GM12878 (cell line): ENCODE measurements at regions not wholly inside any gene's neighbourhood (a gene's known extent, or its start where the extent isn't known, plus 50 kb on each side); places are given as distances from the start of the nearest gene placed in this dataset.

Experiments used
- ATAC-seq: fragments of 200-7000 bp; cut with Tn5 transposase; 3 replicates; pipeline ENCODE4 v1.9.1; 2020; ENCODE audit warnings: mild to moderate bottlenecking, moderate library complexity
- BruUV-seq: library from RNA; stranded (reverse); fragments of 400-500 nt; replicated peaks from 2 replicates; lab custom pipeline; 2021; lab: Mats Ljungman, UMichigan
- CTCF ChIA-PET: fragments of 300-600 bp; sonication (Branson Sonifier 250); formaldehyde crosslinking; extraction: SDS; loops from one replicate; lab custom pipeline; 2021; ENCODE audit warnings: inconsistent platforms; lab: Yijun Ruan, JAX
- POLR2A ChIA-PET: fragments of 350-600 bp; formaldehyde crosslinking; extraction: SDS; loops from one replicate; lab custom pipeline; 2021; ENCODE audit warnings: inconsistent platforms; lab: Charles Lee
- RAD21 ChIA-PET: fragments of 300-600 bp; sonication (Branson Sonifier 250); formaldehyde crosslinking; loops from one replicate; lab custom pipeline; 2023; ENCODE audit warnings: antibody characterized with exemption; ENCODE audit not compliant: unreplicated experiment; lab: Charles Lee
- SMC1A ChIA-PET: fragments of 300-600 bp; sonication (Branson Sonifier 250); formaldehyde crosslinking; loops from one replicate; lab custom pipeline; 2023; ENCODE audit not compliant: unreplicated experiment, uncharacterized antibody; lab: Charles Lee
- DNase-seq: peaks from one replicate; pipeline ENCODE4 v3.0.0-alpha.2; 2011; ENCODE audit warnings: low read depth, low spot score
- FAIRE-seq: peaks from 3 replicates; lab custom pipeline; 2011; peaks lifted over from hg19 to GRCh38; lab: Jason Lieb, UNC
- H2AFZ ChIP-seq: 2 replicates; pipeline ENCODE4 v1.6.0; 2011; ENCODE audit warnings: low read depth, low read length, control low read depth; ENCODE audit not compliant: control insufficient read depth
- H3K27ac ChIP-seq: 2 replicates; pipeline ENCODE4 v1.5.1; 2011; ENCODE audit warnings: control low read depth; ENCODE audit not compliant: control insufficient read depth, insufficient read depth
- H3K27me3 ChIP-seq, 2 experiments: replicated peaks in 1 of 2; 2 replicates each; pipeline versions ENCODE4 v1.6.0 to v1.6.1; 2011; ENCODE audit warnings: low read length in 1 of 2; ENCODE audit not compliant: control insufficient read depth in 2 of 2, insufficient read depth in 2 of 2
- H3K36me3 ChIP-seq, 2 experiments: 2 replicates each; pipeline ENCODE4 v1.5.1; 2011; ENCODE audit warnings: low read length in 1 of 2; ENCODE audit not compliant: control insufficient read depth in 2 of 2, insufficient read depth in 2 of 2
- H3K4me1 ChIP-seq: 2 replicates; pipeline ENCODE4 v1.6.1; 2011; ENCODE audit warnings: mild to moderate bottlenecking, low read length, moderate library complexity, mixed read lengths; ENCODE audit not compliant: control insufficient read depth, insufficient read depth
- H3K4me2 ChIP-seq: 2 replicates; pipeline ENCODE4 v1.6.0; 2011; ENCODE audit warnings: control low read depth; ENCODE audit not compliant: control insufficient read depth, insufficient read depth
- H3K4me3 ChIP-seq: fragments of 200-600 bp; sonication (generic); 2 replicates; pipeline ENCODE4 v1.5.1; 2016
- H3K79me2 ChIP-seq: 2 replicates; pipeline ENCODE4 v1.6.0; 2011; ENCODE audit warnings: low read length; ENCODE audit not compliant: control insufficient read depth, insufficient read depth
- H3K9ac ChIP-seq: 2 replicates; pipeline ENCODE4 v1.8.0; 2011; ENCODE audit warnings: low read length, control low read depth, mixed read lengths; ENCODE audit not compliant: control insufficient read depth, insufficient read depth
- H3K9me3 ChIP-seq: replicated peaks from 3 replicates; pipeline ENCODE4 v1.5.1; 2011; ENCODE audit warnings: mild to moderate bottlenecking, low read length; ENCODE audit not compliant: control insufficient read depth, insufficient read depth
- H4K20me1 ChIP-seq: 2 replicates; pipeline ENCODE4 v1.6.0; 2011; ENCODE audit not compliant: control insufficient read depth, insufficient read depth
- ATF3 ChIP-seq: IDR thresholded peaks from 2 replicates; pipeline ENCODE4 v1.6.1; 2011; ENCODE audit warnings: low read depth, mild to moderate bottlenecking, low read length, moderate library complexity, borderline replicate concordance; ENCODE audit errors: extremely low read depth
- CBFB ChIP-seq: IDR thresholded peaks from 2 replicates; pipeline ENCODE4 v1.6.1; 2016; ENCODE audit warnings: antibody characterized with exemption, low read depth
- HDGF ChIP-seq: fragments of 450-650 bp; IDR thresholded peaks from 2 replicates; pipeline ENCODE4 v1.6.1; 2016; ENCODE audit warnings: antibody characterized with exemption
- KDM1A ChIP-seq: fragments of 200-600 bp; sonication (generic); IDR thresholded peaks from 2 replicates; pipeline ENCODE4 v1.6.1; 2016; ENCODE audit warnings: borderline replicate concordance
- KLF5 ChIP-seq: fragments of 450-650 bp; IDR thresholded peaks from 2 replicates; pipeline ENCODE4 v1.6.1; 2014; ENCODE audit warnings: mild to moderate bottlenecking; ENCODE audit not compliant: partially characterized antibody
- MEF2A ChIP-seq: IDR thresholded peaks from 2 replicates; pipeline ENCODE4 v1.6.1; 2011; ENCODE audit warnings: low read depth, mild to moderate bottlenecking, low read length, moderate library complexity; ENCODE audit not compliant: insufficient read depth
- NR2C2 ChIP-seq: IDR thresholded peaks from 2 replicates; pipeline ENCODE4 v1.6.1; 2011; ENCODE audit warnings: borderline replicate concordance, low read depth; ENCODE audit not compliant: control insufficient read depth, insufficient read length
- NRF1 ChIP-seq: conservative IDR thresholded peaks from 2 replicates; pipeline ENCODE4 v1.6.1; 2011; ENCODE audit warnings: mild to moderate bottlenecking, low read depth, low read length, improper control_type of control experiment
- RELA ChIP-seq: fragments of 450-650 bp; IDR thresholded peaks from 2 replicates; pipeline ENCODE4 v1.8.0; 2014; ENCODE audit warnings: borderline replicate concordance; ENCODE audit not compliant: partially characterized antibody
- REST ChIP-seq: IDR thresholded peaks from 2 replicates; pipeline ENCODE4 v1.6.1; 2012; ENCODE audit warnings: mild to moderate bottlenecking, low read depth, low read length
- SIX5 ChIP-seq: IDR thresholded peaks from 2 replicates; pipeline ENCODE4 v1.6.1; 2011; ENCODE audit warnings: mild to moderate bottlenecking, low read depth, low read length, moderate library complexity; ENCODE audit not compliant: severe bottlenecking
- WGBS: methylation state at CpG from one replicate; pipeline ENCODE4 v1.1.6; 2016; ENCODE audit warnings: low lambda C conversion rate; ENCODE audit not compliant: insufficient replicate concordance, insufficient coverage; ENCODE audit errors: missing lambda C conversion rate; 5-methylcytosine and 5-hydroxymethylcytosine counted together
- in situ Hi-C: fragments of 300-500 bp; cut with MboI; formaldehyde crosslinking; loops from 9 replicates; pipeline ENCODE4 v1.14.3; 2018; ENCODE audit warnings: mixed read lengths
- intact Hi-C: fragments of 100-400 bp; cut with micrococcal nuclease; formaldehyde crosslinking; loops from one replicate; pipeline ENCODE4 v1.14.2; 2022; ENCODE audit not compliant: unreplicated experiment

- TF ChIP-seq ATF3 (no peak), SIX5 (no peak), RELA (no peak), REST (no peak), MEF2A (no peak)
These were observed 154.4 kb downstream of the RPLP1 start (continued) for GRCh38 chr15:69606921-69607500.

- no peak overlapping the region for H3K4me3 ChIP-seq
- ChIA-PET POLR2A (no interaction called here), SMC1A (interaction anchor here (0.6 kb wide), 2 partner anchors 17 to 31 kb away, joined by 3 read pairs; no protein-coding TSS in a partner anchor), RAD21 (no interaction called here), CTCF (no interaction called here)
- FAIRE-seq (no peak), ATAC-seq (no peak), DNase-seq (no peak)
- H3K4me2 ChIP-seq: no peak overlapping the region
- H3K27me3 ChIP-seq: peaks cover 0 to 1% of the 10 kb centered on the region in 2 experiments; a peak in 2 of 4 replicates
- in situ Hi-C loops: no loop called here
- intact Hi-C loops: no loop called here
- 25% methylated on average over 4 of the region's 4 CpGs for WGBS
- BruUV-seq: no TSS peak
- no peaks in the 10 kb centered on the region for H4K20me1 ChIP-seq
- H3K79me2 ChIP-seq: no peaks in the 10 kb centered on the region
- H3K4me1 ChIP-seq: no peaks in the 10 kb centered on the region
- H3K27ac ChIP-seq: no peak overlapping the region
- H3K9me3 ChIP-seq: no peaks in the 10 kb centered on the region
- no peak for TF ChIP-seq KDM1A
- TF ChIP-seq KLF5: no peak
- no peak for TF ChIP-seq NRF1
- no peak for TF ChIP-seq HDGF
- no peak for TF ChIP-seq NR2C2
- TF ChIP-seq CBFB: no peak
- no peak overlapping the region for H2AFZ ChIP-seq
- no peaks in the 10 kb centered on the region for H3K36me3 ChIP-seq
- H3K9ac ChIP-seq: no peak overlapping the region
These were observed 156.0 kb downstream of the RPLP1 start for GRCh38 chr15:69608661-69609060.
